DND-41 (cell line): ENCODE measurements at regions not wholly inside any gene's neighbourhood (a gene's known extent, or its start where the extent isn't known, plus 50 kb on each side); places are given as distances from the start of the nearest gene placed in this dataset.

ENCODE experiments used
- ATAC-seq: fragments of 200-7000 bp; cut with Tn5 transposase; 3 replicates; pipeline ENCODE4 v1.9.1; 2021; ENCODE audit warnings: low read depth; ENCODE audit not compliant: insufficient read depth
- DNase-seq: peaks from one replicate; pipeline ENCODE4 v3.0.0-alpha.2; 2020
- H2AFZ ChIP-seq: 2 replicates; pipeline ENCODE4 v1.6.0; 2012; ENCODE audit warnings: low read depth, low read length
- H3K27ac ChIP-seq: 2 replicates; pipeline ENCODE4 v1.5.1; 2012; ENCODE audit warnings: low read length, inconsistent platforms
- H3K27me3 ChIP-seq: fragments of 200-600 bp; sonication (generic); 2 replicates; pipeline ENCODE4 v1.6.0; 2012; ENCODE audit warnings: low read length, mild to moderate bottlenecking, inconsistent platforms; ENCODE audit not compliant: insufficient read depth, poor library complexity
- H3K36me3 ChIP-seq: 2 replicates; pipeline ENCODE4 v1.5.1; 2012; ENCODE audit warnings: low read length, inconsistent platforms; ENCODE audit not compliant: insufficient read depth
- H3K4me1 ChIP-seq: 2 replicates; pipeline ENCODE4 v1.5.1; 2012; ENCODE audit warnings: mild to moderate bottlenecking, low read length; ENCODE audit not compliant: insufficient read depth
- H3K4me2 ChIP-seq: 2 replicates; pipeline ENCODE4 v1.6.0; 2012; ENCODE audit warnings: mild to moderate bottlenecking, moderate library complexity, low read length, inconsistent platforms; ENCODE audit not compliant: insufficient read depth
- H3K4me3 ChIP-seq, 2 experiments: fragments of 200-600 bp in 1 of 2; shearing (Covaris generic) in 1 of 2; 2 replicates each; pipeline ENCODE4 v1.5.1; 2012 to 2016; ENCODE audit warnings: inconsistent platforms in 2 of 2, low read length in 2 of 2, mild to moderate bottlenecking in 2 of 2, low read depth in 1 of 2, moderate library complexity in 1 of 2
- H3K79me2 ChIP-seq: 2 replicates; pipeline ENCODE4 v1.6.0; 2012; ENCODE audit warnings: low read length, inconsistent platforms; ENCODE audit not compliant: insufficient read depth
- H3K9ac ChIP-seq: 2 replicates; pipeline ENCODE4 v1.6.0; 2012; ENCODE audit warnings: low read depth, mild to moderate bottlenecking, inconsistent platforms, low read length, moderate library complexity
- H3K9me3 ChIP-seq: 2 replicates; pipeline ENCODE4 v1.5.1; 2012; ENCODE audit warnings: low read length, moderate library complexity, mild to moderate bottlenecking, inconsistent platforms; ENCODE audit not compliant: insufficient read depth, severe bottlenecking
- H4K20me1 ChIP-seq: 2 replicates; pipeline ENCODE4 v1.6.0; 2012; ENCODE audit warnings: low read length; ENCODE audit not compliant: insufficient read depth
- EZH2 ChIP-seq: IDR thresholded peaks from 3 replicates; pipeline ENCODE4 v1.6.1; 2012; ENCODE audit warnings: borderline replicate concordance, low read depth, mild to moderate bottlenecking, moderate library complexity, low read length, inconsistent platforms; ENCODE audit not compliant: severe bottlenecking
- TF ChIP-seq, protein P1 (sequence below): IDR thresholded peaks from 2 replicates; pipeline ENCODE4 v1.5.1; 2012; ENCODE audit warnings: borderline replicate concordance, low read length, moderate library complexity, mild to moderate bottlenecking; ENCODE audit not compliant: poor library complexity, severe bottlenecking; ENCODE audit errors: extremely low read depth

DNA sequence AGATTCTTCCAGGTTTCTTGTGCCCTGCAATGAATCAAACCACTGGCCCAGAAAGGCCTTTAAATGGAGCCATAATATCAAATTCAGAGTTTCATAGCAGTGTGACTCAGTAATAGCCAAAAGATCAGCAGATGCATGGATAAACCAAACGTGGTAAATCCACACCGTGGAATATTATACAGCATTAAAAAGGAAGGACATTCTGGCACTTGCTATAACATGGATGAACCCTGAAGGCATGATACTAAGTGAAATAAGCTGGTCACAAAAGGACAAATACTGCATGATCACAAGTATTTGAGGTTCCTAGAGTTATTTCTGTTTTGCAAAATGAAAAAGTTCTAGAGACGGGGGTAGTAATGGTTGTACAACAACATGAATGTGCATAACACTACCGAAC is 140.1 kb downstream of the TOMM20 start:
- no peak overlapping the region for H3K4me2 ChIP-seq
- no peak overlapping the region for H3K27ac ChIP-seq

DNA sequence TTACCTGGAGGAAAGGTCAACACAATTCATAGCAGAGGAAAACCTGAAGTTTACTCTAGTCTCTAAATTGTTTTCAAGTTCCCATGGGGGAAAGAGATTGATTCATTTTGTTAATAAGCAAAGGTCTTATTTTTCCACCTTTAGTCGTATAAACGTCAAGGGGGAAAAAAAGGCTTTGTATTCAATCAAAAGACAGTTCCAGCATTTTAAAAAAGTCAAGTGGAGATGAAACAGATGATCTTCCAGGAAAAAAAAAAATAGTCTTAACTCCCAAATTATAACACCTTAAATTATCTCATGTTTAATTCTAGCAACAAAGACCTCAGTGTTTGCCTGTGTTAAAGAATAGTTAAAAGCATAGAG is 140.5 kb downstream of the TOMM20 start:
- Histone ChIP-seq H3K9me3 (no peaks in the 10 kb centered on the region), H3K4me2 (no peak overlapping the region), H3K4me3 (no peak overlapping the region), H4K20me1 (no peaks in the 10 kb centered on the region), H3K4me1 (peaks cover 9% of the 10 kb centered on the region), H2AFZ (no peak overlapping the region), H3K79me2 (no peaks in the 10 kb centered on the region), H3K36me3 (no peaks in the 10 kb centered on the region), H3K9ac (no peak overlapping the region), H3K27me3 (no peaks in the 10 kb centered on the region), H3K27ac (no peak overlapping the region)
- no peak for DNase-seq
- ATAC-seq, result no peak
- TF ChIP-seq, protein P1, sequence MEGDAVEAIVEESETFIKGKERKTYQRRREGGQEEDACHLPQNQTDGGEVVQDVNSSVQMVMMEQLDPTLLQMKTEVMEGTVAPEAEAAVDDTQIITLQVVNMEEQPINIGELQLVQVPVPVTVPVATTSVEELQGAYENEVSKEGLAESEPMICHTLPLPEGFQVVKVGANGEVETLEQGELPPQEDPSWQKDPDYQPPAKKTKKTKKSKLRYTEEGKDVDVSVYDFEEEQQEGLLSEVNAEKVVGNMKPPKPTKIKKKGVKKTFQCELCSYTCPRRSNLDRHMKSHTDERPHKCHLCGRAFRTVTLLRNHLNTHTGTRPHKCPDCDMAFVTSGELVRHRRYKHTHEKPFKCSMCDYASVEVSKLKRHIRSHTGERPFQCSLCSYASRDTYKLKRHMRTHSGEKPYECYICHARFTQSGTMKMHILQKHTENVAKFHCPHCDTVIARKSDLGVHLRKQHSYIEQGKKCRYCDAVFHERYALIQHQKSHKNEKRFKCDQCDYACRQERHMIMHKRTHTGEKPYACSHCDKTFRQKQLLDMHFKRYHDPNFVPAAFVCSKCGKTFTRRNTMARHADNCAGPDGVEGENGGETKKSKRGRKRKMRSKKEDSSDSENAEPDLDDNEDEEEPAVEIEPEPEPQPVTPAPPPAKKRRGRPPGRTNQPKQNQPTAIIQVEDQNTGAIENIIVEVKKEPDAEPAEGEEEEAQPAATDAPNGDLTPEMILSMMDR, result no peak
- no peak for TF ChIP-seq EZH2

More for the DNA sequence above, 140.1 kb downstream of the TOMM20 start:
- DNase-seq (no peak), ATAC-seq (no peak)
- Histone ChIP-seq H3K27me3 (no peaks in the 10 kb centered on the region), H4K20me1 (no peaks in the 10 kb centered on the region), H3K36me3 (no peaks in the 10 kb centered on the region), H3K9me3 (no peaks in the 10 kb centered on the region), H3K4me3 (no peak overlapping the region), H3K79me2 (no peaks in the 10 kb centered on the region), H2AFZ (no peak overlapping the region), H3K4me1 (peaks cover 9% of the 10 kb centered on the region), H3K9ac (no peak overlapping the region)
- no peak for TF ChIP-seq EZH2
- TF ChIP-seq, protein P1, result no peak

DNA sequence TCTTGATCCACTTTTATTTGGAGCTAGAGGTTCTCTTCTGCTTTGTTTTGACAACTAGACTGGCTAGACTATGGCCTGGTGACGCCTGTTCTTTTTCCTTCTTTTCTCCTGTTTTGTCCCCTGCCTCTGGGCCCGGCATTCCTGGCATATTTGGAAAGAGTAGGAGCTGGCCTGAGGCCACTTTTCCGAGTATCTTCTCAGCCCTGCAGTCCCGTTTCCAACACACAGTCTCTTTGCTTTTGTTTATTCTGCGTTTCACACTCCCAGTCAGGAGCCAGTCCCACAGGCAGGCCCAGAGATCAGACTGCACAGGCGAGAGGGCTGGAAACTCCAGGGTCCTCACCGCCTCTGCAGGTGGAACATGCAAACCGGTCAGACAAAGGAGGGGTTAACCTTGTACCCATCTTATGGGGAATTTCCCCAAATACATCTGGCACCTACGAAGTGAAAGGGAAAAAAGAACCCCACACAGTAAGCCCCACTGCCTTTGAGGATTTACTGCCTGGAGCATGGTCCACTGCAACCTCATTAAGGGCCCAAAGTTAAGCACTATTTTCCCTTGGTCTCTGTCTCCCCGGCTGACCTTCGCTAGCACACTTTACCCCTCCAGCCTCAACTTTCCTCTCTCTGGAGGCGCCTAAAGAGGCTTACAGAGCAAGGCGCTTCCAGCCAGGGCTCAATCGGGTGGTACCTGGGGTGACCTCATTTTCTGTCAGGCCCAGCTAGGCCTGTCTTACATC is 141.1 kb downstream of the TOMM20 start:
- H2AFZ ChIP-seq, result no peak overlapping the region
- H3K4me2 ChIP-seq, result no peak overlapping the region
- peaks cover 9% of the 10 kb centered on the region for H3K4me1 ChIP-seq
- no peaks in the 10 kb centered on the region for H3K9me3 ChIP-seq
- H3K4me3 ChIP-seq, result no peak overlapping the region
- H3K9ac ChIP-seq, result no peak overlapping the region
- no peak for DNase-seq
- no peaks in the 10 kb centered on the region for H3K27me3 ChIP-seq
- no peaks in the 10 kb centered on the region for H3K36me3 ChIP-seq
- no peak overlapping the region for H3K27ac ChIP-seq
- TF ChIP-seq, protein P1, result no peak
- TF ChIP-seq EZH2, result no peak
- no peak for ATAC-seq
- no peaks in the 10 kb centered on the region for H4K20me1 ChIP-seq
- no peaks in the 10 kb centered on the region for H3K79me2 ChIP-seq

DNA sequence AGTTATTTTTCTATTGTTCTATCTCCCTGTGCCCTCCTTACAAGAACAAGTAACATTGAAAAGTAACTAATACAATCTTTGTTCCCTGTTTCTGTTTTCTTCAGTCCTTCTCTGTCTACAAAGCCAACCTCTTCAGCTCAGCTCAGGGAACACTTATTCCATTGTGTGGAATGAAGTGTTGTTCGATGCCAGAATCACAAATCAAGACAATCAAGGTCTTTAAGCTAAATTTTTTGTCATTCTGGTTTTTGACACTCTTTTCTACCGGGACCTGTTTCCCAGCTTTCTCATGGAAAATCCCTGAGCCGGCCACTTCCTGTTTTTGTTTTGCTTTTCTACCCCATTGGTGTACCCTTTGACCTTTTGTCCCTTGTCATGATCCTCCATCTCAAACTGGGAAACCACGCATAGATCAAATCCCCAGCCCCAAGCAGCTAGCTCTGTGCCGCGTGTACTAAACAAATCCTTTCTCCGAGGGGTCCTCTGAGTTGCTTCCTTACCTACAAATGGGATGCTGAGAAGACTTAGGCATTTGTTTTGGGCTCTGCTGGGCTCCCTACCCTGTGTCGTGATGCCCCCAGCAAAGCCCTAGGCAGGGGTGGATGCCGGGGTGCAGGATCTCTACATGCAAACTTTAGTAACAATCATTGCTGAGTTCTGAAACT is 141.8 kb downstream of the TOMM20 start:
- Histone ChIP-seq H3K4me3 (no peak overlapping the region), H3K27me3 (no peaks in the 10 kb centered on the region), H4K20me1 (no peaks in the 10 kb centered on the region), H3K9me3 (no peaks in the 10 kb centered on the region), H2AFZ (no peak overlapping the region), H3K79me2 (no peaks in the 10 kb centered on the region), H3K36me3 (no peaks in the 10 kb centered on the region), H3K9ac (no peak overlapping the region), H3K4me1 (peaks cover 9% of the 10 kb centered on the region), H3K4me2 (no peak overlapping the region), H3K27ac (no peak overlapping the region)
- no peak for DNase-seq
- no peak for ATAC-seq
- TF ChIP-seq EZH2, result no peak
- TF ChIP-seq, protein P1, result no peak
